GM19395 (cell line): ENCODE measurements at regions not wholly inside any gene's neighbourhood (a gene's known extent, or its start where the extent isn't known, plus 50 kb on each side); places are given as distances from the start of the nearest gene placed in this dataset.

Experiments used
- ATAC-seq: cut with Tn5 transposase; IDR thresholded peaks from one replicate; pipeline ENCODE4 v1.9.1; 2021; ENCODE audit warnings: mild to moderate bottlenecking, moderate library complexity; ENCODE audit not compliant: unreplicated experiment

GRCh38 chr5:120388016-120388781, 75.9 kb upstream of the PRR16 start:
- ATAC-seq: peak; percentile 68

DNA sequence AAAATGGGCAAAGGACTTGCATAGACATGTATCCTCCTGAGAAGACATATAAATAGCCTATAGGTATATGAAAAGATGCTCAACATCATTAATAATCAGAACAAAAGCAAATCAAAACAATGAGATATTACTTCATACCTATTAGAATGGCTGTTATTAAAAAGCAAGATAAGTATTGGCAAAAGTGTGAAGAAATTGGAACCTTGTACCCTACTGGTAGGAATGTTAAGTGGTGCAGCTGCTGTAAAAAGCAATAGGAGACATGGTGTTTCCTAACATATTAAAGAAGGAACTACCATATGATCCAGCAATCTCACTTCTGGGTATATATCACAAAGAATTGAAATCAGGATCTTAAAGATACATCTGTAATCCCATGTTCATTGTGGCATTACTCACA, 69.8 kb upstream of the PRR16 start:
- ATAC-seq: no peak

DNA sequence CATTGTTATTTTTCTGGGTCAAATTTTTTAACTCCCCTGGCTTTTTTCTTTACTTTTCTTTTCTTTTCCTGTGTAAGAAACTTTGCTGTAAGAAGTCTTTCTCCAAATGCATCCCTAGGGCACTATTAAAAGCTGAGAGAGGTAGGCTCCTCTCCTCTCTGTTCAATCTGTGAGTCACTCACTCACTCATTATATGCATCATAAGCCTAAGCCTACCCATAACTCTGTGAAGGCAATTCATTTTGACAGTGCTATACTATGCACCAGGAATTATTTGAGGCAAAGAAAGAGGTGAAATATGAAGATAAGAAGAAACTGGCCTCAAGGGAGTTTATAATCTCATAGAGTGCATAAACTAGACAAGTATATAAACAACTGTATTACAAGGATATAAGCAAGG, 67.9 kb upstream of the PRR16 start:
- no peak for ATAC-seq

GRCh38 chr5:120400356-120400755, 63.7 kb upstream of the PRR16 start:
- ATAC-seq: no peak

DNA sequence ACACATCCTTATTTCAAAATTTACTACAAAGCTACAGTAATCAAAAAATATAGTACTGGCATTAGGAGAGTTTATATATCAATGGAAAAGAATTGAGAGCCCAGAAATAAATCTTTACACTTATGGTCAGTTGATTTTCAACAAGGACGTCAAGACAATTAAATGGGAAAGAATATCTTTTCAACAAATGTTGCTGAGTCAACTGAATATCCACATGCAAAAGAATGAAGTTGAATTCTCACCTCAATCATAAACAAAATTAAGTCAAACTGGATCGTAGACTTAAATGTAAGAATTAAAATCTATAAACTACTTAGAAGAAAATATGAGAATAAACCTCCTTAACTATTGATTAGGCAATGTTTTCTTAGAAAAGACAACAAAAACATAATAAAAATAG, 61.5 kb upstream of the PRR16 start:
- no peak for ATAC-seq

DNA sequence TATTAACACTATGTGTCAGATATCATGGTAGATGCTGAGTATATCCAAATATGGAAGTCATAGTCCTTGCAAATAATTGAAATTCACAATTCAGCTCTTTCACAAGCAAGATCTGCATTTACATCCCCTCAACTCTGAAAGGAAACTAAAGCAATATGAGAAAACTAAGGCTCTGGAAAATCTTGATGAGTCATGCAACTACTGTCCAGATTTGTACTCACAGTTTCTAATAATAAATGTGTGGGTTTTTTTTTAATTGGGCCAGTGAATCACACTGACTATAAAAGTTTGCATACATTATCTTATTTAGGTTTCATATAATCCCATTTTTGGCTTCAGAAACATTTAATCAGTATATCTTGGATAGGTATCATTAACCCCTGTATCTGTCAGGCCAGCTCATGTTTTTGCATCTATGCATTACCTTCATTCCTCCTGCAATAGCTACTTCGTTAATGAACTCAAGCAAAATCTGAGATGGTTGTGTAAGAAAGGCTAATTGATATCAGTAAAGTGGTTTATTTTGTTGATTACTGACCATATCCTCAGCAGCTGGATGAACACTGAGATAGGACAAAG, 58.7 kb upstream of the PRR16 start:
- no peak for ATAC-seq

- no peak for ATAC-seq
These were observed 58.2 kb upstream of the PRR16 start for GRCh38 chr5:120405923-120406322.

- ATAC-seq: no peak
These were observed 50.4 kb upstream of the PRR16 start for GRCh38 chr5:120413686-120414085.
